HTR-8/SVneo (cell line): ENCODE measurements at regions not wholly inside any gene's neighbourhood (a gene's known extent, or its start where the extent isn't known, plus 50 kb on each side); places are given as distances from the start of the nearest gene placed in this dataset.
A peak's percentile ranks its signal among the peaks of the same experiment; 100 is the strongest.
"Not testable (repeated sequence)": the region's sequence is repeated elsewhere in the genome, so short reads cannot be mapped to it uniquely, and the experiment has no call there.

Experiments
- DNase-seq: peaks from one replicate; pipeline ENCODE4 v3.0.0; 2011; ENCODE audit warnings: low spot score, mixed read lengths; ENCODE audit not compliant: insufficient read length
- FAIRE-seq: peaks from 2 replicates; lab custom pipeline; 2011; peaks lifted over from hg19 to GRCh38; lab: Jason Lieb, UNC

DNA sequence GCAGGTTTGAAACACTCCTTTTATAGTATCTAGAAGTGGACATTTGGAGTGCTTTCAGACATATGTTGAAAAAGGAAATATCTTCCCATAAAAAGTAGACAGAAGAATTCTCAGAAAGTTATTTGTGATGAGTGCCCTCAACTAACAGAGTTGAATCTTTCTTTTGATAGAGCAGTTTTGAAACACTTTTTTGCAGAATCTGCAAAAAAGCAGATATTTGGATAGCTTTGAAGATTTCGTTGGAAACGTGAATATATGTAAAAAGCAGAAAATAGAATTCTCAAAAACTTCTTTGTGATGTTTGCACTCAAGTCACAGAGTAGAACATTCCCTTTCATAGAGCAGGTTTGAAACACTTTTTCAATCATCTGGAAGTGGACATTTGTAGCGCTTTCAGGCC lies 676.4 kb upstream of the ZNF337 start:
- FAIRE-seq, DNase-seq: not testable (repeated sequence)

DNA sequence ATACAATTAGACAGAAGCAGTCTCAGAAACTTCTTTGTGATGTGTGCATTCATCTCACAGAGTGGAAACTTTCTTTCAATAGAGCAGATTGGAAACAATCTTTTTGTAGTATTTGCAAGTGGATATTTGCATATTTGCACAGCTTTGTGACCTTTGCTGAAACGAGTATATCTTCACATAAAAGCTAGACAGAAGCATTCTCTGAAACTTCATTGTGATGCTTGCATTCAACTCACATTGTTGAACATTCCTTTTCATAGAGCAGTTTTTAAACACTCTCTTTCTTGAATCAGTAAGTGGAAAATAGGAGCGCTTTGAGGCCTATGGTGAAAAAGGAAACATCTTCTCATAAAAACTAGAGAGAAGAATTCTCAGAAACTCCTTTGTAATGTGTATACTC lies 657.9 kb upstream of the ZNF337 start:
- FAIRE-seq (no peak), DNase-seq (no peak)

DNA sequence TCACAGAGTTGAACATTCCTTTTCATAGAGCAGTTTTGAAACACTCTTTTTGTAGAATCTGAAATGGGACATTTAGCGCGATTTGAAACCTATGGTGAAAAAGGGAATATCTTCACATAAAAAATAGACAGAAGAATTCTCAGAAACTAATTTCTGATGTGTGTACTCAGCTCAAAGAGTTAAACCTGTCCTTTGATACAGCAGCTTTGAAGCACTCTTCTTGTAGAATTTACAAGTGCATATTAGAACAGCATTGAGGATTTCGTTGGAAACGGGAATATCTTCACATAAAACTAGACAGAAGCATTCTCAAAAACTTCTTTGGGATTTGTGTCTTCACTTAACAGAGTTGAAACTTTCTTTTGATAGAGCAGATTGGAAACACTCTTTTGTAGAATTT lies 650.7 kb upstream of the ZNF337 start:
- FAIRE-seq (no peak), DNase-seq (no peak)

DNA sequence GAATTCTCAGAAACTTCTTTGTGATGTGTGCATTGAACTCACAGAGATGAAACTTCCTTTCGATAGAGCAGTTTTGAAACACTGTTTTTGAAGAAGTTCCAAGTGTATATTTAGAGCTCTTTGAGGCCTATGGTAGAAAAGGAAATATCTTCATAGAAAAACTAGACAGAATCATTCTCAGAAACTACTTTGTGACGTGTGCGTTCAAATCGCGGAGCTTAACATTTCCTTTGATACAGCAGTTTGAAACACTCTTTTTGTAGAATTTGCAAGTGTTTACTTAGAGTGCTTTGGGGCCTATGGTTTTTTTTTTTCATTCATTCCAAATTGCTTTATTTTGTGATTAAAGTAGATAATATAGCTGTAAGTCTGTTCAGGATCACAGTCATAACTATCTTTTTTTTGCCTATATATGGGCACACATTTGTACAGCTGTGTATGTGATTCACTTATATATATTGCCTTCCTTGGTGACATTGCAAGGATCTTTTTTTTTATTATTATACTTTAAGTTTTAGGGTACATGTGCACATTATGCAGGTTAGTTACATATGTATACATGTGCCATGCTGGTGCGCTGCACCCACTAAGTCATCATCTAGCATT lies 643.9 kb upstream of the ZNF337 start:
- DNase-seq, FAIRE-seq: not testable (repeated sequence)

DNA sequence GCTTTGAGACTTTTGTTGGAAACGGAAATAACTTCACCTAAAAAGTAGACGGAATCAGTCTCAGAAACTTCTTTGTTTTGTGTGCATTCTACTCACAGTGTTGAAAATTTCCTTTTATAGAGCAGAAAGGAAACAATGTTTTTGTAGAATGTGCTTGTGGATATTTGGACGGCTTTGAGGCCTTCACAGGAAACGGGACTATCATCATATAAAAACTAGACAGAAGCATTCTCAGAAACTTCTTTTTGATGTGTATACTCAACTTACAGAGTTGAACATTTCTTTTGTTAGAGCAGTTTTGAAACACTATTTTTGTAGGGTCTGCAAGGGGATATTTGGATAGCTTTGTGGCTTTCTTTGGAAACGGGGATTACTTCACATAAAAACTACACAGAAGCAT lies 627.5 kb upstream of the ZNF337 start:
- DNase-seq (no peak), FAIRE-seq (no peak)

DNA sequence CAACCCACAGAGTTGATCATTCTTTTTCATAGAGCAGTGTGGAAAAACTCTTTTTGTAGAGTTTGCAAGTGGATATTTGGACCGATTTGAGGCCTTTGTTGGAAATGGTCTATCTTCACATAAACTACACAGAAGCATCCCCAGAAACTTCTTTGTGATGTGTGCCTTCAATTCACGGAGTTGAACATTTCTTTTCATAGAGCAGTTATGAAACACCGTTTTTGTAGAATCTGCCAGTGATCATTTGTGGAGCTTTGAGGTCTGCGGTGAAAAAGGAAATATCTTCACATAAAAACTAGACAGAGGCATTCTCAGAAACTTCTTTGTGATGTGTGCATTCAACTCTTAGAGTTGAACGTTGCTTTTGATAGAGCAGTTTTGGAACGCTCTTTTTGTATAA lies 618.4 kb upstream of the ZNF337 start:
- DNase-seq (no peak), FAIRE-seq (no peak)

DNA sequence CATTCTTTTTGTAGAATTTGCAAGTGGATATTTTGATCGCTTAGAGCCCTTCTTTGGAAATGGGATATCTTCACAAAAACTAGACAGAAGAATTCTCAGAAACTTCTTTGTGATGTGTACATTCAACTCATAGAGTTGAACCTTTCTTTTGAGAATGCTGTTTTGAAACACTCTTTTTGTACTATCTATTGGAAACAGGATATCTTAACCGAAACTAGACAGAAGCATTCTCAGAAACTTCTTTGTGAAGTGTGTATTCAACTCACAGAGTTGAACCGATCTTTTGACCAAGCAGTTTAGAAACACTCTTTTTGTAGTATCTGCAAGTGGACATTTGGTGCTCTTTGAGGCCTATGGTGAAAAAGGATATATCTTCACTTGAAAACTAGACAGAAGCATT lies 613.1 kb upstream of the ZNF337 start:
- DNase-seq, FAIRE-seq: not testable (repeated sequence)

DNA sequence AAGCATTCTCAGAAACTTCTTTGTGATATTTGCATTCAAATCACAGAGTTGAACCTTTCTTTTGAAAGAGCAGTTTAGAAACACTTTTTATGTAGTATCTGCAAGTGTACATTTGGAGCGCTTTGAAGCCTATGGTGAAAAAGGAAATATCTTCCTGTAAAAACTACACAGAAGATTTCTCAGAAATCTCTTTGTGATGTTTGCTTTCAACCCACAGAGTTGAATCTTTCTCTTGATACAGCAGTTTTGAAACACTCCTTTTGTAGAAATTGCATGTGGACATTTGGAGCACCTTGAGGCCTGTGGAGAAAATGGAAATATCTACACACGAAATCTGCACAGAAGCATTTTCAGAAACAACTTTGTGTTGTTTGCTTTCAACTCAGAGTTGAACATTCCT lies 612.3 kb upstream of the ZNF337 start:
- no peak for FAIRE-seq

DNA sequence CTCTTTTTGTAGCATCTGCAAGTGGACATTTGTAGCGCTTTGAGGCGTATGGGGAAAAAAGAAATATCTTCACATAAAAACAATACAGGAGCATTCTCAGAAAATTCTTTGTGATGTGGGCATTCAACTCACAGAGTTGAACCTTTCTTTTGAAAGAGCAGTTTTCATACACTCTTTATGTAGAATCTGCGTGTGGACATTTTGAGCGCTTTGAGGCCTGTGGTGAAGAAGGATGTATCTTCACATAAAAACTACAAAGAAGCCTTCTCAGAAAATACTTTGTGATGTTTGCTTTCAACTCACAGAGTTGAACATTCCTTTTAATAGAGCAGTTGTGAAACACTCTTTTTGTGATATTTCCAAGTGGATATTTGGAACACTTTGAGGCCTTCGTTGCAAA lies 598.4 kb upstream of the ZNF337 start:
- DNase-seq, result no peak
- no peak for FAIRE-seq

More for the DNA sequence above, 612.3 kb upstream of the ZNF337 start:
- no peak for DNase-seq

DNA sequence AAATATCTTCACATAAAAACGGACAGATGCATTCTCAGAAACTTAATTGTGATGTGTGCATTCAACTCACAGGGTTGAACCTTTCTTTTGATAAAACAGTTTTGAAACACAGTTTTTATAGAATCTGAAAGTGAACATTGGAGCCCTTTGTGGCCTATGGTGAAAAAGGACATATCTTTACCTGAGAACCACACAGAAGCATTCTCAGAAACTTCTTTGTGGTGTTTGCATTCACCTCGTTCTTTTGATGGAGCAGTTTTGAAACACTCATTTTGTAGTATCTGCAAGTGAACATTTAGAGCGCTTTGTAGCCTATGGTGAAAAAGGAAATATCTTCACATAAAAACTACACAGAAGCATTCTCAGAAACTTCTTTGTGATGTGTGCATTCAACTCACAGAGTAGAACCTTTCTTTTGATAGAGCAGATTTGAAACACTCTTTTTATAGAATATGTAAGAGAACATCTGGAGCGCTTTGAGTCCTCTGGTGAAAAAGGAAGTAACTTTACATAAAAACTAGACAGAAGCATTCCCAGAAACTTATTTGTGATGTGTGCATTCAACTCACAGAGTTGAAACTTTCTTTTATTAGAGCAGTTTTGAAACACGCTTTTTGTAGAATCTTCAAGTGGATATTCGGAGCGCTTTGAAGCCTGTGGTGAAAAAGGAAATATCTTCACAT lies 591.9 kb upstream of the ZNF337 start:
- not testable (repeated sequence) for FAIRE-seq, DNase-seq

DNA sequence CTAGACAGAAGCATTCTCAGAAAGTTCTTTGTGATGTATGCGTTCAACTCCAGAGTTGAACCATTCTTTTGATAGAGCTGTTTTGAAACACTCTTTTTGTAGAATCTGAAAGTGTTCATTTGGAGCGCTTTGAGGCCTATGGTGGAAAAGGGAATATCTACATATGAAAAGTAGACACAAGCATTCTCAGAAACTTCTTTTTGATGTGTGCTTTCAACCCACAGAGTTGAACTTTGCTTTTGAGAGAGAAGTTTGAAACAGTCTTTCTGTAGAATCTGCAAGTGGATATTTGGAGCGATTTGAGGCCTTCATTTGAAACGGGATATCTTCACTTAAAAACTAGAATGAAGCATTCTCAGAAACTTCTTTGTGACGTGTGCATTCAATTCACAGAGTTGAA lies 582.6 kb upstream of the ZNF337 start:
- DNase-seq, result no peak
- no peak for FAIRE-seq

DNA sequence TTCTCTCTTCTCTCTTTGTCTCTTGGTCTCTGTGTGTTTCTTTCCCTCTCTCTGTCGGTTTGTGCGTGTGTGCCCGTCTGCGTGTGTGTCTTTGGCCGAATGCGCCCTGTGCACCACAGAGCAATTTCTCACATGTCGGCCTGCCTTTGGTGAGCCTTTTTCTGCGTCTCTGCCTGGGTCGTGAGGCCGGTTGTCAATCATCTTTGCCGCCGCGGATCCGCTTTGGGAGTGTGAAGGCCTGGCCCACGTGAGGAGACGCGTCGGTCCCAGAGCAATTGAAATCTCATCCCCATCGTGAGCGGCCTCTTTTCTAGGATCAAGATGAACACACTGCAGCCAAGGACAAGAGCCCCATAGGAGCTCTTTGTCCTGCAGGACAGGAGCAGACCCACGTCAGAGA lies 580.7 kb upstream of the ZNF337 start:
- DNase-seq, result no peak
- no peak for FAIRE-seq

DNA sequence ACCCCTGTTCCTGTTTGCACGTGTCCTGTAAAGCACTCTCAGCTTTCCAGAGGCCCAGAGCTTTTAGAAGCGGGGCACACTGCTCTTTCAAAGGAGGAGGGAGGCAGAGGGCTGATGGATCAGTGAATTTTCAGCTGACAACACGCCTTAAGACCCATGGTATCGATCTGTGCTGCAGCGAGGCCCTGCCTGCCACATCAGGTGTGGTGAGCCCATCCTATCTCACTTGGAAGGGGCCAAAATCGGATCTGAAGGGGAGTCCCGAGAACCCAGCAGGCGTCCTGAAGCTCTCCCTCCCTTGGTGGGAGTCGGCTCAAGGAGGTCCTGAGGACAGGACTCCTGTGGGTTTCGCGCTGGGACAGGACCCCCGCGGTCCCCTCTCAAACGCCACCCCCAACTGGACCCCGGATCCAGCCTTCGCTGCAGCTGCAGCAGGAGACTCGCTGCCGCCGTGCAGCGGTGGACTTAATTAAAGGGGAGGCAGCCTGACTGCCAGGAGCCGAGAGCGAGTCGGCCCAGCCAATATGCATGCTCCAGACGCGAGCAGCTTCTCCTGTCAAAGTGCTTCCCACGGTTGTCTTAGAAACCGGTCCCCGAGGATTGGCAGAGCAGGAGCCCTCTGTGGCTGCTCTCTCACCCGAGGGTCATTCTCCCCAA lies 580.0 kb upstream of the ZNF337 start:
- peak; percentile 9 for FAIRE-seq
- no peak for DNase-seq

DNA sequence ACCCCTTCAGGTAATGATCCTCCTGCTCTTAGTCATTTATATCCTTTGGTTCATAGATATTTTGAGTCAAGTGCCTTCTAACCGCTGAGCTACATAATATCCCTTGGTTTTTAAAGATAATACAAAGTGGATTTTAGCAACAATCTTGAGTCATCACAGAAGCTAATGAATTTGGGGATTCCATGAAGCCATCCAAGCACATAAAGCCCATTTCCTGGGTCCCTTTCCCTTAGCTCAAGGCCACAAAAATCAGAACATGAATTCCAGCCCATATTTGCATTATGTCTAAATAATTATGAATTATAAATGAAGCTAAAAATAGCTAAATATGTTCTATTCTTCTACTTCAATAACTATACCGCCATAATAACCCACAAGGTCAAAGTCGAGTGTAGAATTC lies 572.1 kb upstream of the ZNF337 start:
- not testable (repeated sequence) for DNase-seq, FAIRE-seq

DNA sequence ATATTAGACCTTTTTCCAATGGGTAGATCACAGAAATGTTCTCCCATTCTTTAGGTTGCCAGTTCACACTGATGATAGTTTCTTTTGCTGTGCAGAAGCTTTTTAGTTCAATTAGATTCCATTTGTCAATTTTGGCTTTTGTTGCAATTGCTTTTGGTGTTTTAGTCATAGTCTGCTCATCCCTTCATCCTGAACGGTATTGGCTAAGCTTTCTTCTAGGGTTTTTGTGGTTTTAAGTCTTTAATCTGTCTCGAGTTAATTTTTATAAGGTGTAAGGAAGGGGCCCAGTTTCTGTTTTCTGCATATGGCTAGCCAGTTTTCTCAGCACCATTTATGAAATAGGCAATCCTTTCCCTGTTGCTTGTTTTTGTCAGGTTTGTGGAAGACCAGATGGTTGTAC lies 564.3 kb upstream of the ZNF337 start:
- FAIRE-seq, DNase-seq: not testable (repeated sequence)

DNA sequence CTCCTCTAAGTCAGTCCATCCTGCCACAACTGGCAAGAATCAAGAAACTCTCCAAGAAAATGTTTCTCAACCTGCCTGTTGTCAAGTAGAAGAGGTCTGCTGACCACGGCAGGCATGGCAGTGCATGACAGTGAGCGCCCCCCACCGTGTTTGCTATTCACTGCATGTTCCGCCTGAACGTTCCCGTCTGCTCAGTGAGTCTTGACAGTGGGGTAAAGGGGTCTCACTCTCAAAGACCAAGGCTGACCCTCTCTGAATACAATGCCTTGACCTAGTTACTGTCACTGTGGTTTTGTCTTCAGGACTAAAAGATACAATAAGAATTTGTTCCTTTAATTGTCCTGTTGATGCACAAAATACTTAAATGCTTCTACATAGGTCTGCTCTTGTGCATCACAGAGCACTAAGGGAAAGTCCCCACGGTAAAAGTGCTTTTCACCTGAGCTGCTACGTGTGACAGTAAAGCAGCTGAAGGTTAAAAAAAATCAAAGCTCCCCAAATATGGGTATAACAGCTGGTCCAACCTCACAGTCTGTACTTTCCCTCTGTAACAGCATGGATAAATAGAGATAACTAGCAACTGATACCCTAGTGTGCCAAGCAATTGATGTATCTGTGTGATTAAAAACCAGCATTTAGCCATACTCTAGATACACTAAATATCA lies 555.8 kb upstream of the ZNF337 start:
- FAIRE-seq, DNase-seq: not testable (repeated sequence)

DNA sequence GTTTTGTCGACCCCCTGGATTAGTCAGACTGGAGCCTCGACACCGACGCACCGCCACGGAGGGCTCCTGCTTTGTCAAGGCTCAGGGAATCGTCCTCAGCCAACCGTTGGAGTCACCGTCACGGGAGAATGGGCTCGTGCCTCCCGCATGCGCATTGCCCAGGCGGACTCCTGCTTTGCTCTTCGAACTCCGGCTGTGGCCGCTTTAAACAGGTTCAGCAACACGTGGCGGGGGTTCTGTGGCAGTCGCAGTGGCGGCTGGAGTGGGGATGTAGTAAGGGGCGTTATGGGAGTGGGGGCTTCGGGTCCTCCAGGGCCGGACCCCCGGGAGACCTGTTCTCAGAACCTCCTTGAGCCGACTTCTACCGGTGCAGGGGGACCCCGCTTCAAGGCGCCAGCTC lies 554.7 kb upstream of the ZNF337 start:
- FAIRE-seq, DNase-seq: not testable (repeated sequence)

DNA sequence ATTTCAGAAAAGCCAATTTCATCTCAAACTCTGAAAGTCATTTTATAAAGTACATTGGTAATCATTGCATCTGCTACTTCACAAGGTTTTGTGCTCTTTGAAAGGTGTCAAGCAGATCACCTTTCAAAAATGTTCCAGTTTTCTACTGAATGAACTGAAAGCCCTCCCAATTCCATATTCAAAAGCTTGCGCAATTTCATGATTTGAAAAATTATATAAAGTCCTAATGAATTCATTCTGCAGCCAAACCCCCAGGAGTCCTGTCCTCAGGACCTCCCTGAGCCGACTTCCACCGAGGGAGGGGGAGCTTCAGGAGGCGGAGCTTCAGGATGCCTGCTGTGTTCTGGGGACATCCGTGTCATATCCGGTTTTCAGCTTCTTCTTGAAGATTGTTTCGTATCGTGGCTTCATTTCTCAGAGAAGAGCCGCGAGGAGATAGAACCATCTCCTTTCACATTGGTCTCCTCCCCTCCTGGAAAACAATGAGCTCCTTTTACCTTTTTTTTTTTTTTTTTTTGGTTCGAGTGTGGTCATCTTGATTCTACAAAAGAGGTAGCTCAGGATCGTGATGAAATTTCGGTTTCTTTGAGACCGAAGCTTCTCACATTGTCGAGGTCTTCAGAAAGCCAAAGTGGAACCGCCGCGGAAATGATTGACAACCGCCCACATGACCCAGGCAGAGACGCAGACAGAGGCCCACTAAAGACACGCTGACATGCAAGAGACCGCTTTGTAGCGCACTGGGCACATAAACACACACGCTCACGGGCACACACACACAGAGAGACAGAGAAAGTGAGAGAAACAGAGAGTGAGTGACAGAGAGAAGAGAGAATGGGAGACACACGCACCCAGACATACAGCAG lies 553.8 kb upstream of the ZNF337 start:
- FAIRE-seq, result not testable (repeated sequence)

DNA sequence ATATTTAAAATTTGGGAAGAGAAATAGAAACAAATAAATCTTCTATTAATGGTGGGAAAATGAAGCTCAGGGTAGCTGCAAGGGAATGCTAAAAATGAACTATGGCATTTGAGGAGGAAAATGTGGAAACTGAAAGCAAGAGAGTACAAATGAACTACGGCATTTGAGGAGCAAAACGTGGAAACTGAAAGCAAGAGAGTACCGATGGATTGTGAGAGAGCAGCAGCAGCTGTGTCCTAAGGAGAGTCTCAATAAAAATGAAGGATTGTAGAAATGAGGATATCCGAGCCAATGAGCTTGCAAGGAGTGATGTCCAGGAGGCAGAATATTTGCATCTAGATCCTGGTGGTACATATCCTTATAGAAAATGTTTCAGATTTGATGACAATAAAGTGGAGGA lies 547.1 kb upstream of the ZNF337 start:
- DNase-seq (no peak), FAIRE-seq (no peak)

More for the DNA sequence above, 553.8 kb upstream of the ZNF337 start:
- DNase-seq, result not testable (repeated sequence)

DNA sequence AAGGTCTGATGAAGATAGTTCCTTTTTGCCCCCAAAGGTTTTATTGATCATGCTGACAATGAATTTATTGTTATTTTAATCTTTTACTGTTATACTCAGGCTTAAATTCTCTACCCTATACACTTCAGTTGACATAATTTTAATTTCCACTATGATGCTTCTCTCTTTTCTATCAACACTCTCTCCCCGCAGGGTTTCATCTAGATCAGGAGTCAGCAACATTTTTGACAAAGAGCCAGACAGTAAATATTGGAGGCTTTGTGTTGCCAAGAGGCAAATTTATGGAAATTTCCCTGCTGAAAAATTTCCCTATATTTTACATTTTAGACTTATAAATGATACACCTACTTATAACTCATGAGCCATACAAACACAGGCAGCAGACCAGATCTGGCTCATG lies 524.0 kb upstream of the ZNF337 start:
- FAIRE-seq, DNase-seq: not testable (repeated sequence)
